GM19397 (cell line): ENCODE measurements at regions not wholly inside any gene's neighbourhood (a gene's known extent, or its start where the extent isn't known, plus 50 kb on each side); places are given as distances from the start of the nearest gene placed in this dataset.

Source experiments
- ATAC-seq: cut with Tn5 transposase; IDR thresholded peaks from one replicate; pipeline ENCODE4 v1.9.1; 2021; ENCODE audit warnings: mild to moderate bottlenecking, moderate library complexity; ENCODE audit not compliant: unreplicated experiment

GRCh38 chr2:84290537-84290936 lies 168.5 kb downstream of the SUCLG1 start:
- no peak for ATAC-seq

DNA sequence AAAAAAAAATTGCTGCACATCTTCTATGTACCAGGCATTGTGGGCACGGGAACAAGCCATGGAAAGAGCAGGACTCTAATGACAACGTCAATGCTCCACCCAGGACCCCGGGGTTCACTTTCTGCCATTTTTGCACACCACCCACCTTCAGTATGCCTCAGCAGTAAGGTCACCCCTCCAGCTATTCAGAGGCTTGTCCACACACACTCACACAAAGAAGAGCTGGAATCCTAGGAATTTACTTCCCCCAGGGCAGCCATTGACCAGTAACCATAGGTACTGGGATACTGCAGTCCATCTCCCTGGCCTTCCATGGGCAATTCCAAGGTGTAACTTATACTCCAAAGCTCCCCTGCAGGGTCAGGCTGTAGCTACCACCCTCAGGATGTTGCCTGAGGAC lies 170.8 kb downstream of the SUCLG1 start:
- no peak for ATAC-seq

- ATAC-seq: no peak
Measured at GRCh38 chr2:84286878-84287277, 172.2 kb downstream of the SUCLG1 start.

GRCh38 chr2:84285056-84285747 lies 173.9 kb downstream of the SUCLG1 start:
- no peak for ATAC-seq

DNA sequence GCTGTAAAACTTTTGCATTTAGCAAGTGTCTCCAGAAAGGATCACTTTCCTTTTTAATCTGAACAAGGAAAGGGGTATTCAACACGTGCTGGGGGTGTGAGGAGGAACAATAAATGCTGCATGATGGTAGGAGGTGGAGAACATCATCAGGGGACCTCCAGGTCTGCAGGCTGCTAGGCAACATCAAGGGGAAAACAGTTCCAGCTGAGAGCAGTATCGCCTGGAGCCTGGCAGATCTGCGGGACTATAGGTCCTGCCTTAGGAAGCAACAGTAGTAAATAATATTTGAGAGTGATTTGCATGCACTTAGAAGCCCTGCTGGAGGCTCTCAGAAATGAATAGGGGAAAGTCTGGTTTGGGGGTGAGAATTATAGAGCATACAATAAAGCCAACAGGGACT lies 175.6 kb downstream of the SUCLG1 start:
- ATAC-seq: no peak

GRCh38 chr2:84281510-84281909 lies 177.6 kb downstream of the SUCLG1 start:
- no peak for ATAC-seq

DNA sequence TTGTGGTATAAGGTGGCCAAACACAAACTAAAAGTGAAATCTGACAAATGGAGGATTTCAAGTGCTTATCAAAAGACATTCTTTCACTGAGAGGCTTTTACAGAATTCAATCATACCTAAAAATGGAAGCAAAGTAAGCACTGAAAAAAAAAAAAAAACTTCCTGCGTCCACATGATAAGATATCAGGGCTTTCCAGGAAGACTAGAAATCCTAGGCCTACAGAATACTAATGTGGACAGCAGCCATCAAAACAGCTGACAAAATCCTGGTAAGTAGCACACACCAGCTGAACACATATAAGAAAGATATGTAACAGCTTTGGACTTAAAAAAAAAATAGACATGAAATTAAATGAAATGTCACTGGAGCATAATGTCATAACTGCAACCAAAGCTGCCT lies 178.2 kb downstream of the SUCLG1 start:
- no peak for ATAC-seq

DNA sequence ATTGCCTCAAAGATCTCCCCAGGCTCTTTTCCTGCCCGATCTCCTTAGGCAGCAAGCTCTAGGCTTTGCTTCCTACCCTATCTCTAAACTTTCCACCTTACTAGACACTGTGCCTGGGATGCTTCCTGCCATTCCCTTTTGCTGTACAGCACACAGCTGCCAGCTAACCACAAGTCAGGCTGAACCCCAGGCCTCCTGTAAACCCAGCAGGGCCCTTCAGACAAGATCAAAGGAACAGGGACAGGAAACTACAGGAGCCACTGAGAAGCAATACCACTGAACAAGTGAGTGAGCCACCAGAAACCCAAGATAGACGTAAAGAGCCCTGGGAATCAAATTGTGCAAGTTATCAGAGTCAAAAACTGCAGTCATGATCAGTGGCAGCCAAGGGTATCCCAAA lies 180.7 kb downstream of the SUCLG1 start:
- no peak for ATAC-seq

- ATAC-seq: no peak
Measured at GRCh38 chr2:84276590-84277255, 182.4 kb downstream of the SUCLG1 start.

- ATAC-seq: no peak
Measured at GRCh38 chr2:84273406-84273805, 185.7 kb downstream of the SUCLG1 start.

DNA sequence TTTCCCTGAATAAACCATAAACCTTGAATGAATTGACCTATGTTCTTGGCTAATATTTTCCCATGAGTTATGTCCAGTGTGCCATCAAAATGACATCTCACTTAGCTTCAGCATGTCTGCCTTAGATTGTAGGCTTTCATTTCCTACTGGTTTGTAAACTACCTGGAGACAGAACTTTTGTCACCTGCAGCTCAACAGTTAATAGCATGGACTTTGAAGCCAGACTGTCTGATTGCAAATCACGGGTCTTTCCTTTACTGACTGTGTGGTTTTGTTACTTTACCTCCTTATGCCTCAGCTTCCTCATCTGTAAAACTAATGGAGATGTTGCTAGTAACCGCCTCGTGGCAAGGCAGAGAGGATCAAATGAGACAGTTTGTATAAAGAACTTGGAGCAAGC lies 187.1 kb downstream of the SUCLG1 start:
- no peak for ATAC-seq

GRCh38 chr2:84257831-84258230 lies 201.2 kb downstream of the SUCLG1 start:
- no peak for ATAC-seq

GRCh38 chr2:84251651-84252302 lies 207.3 kb downstream of the SUCLG1 start:
- no peak for ATAC-seq

DNA sequence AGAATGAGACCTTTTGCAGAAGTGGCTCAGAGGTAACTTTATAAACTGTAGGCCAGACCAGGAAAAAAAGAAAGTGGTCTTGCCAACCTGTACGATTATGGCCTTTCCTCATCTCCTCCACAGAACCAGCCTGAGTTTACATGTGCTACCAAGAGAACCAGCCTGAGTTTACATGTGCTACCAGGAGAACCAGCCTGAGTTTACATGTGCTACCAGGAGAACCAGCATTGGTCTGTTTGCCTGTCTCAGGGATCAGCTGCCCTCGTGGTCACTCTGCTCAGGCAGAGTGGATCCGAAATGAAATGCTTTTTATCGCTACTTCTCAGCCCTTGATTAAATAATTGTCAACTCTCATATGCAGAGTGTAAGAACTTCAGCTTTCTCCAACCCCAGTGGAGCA lies 209.9 kb downstream of the SUCLG1 start:
- no peak for ATAC-seq

DNA sequence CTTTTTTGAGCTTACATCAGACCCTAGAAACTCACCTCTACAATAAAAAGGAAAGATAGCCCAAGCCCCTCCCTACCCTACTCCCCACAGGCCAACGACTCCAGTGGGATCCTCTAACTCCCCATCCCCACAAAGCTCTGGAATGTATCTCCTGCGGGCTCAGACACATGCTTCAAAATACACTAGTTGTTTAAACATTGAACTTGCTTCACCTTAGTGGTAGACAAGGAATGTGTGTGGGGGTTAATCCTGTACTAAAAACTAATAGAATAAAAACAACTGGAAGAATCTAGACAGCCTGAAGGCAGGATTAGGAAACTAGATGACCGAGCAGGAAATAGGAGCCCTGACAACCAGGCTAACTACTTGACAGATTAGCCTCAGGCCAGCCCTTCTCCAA lies 211.5 kb downstream of the SUCLG1 start:
- no peak for ATAC-seq

GRCh38 chr2:84243788-84244733 lies 215.0 kb downstream of the SUCLG1 start:
- no peak for ATAC-seq

- ATAC-seq: no peak
Measured at GRCh38 chr2:84238907-84239306, 220.2 kb downstream of the SUCLG1 start.

GRCh38 chr2:84236288-84236687 lies 222.8 kb downstream of the SUCLG1 start:
- no peak for ATAC-seq

DNA sequence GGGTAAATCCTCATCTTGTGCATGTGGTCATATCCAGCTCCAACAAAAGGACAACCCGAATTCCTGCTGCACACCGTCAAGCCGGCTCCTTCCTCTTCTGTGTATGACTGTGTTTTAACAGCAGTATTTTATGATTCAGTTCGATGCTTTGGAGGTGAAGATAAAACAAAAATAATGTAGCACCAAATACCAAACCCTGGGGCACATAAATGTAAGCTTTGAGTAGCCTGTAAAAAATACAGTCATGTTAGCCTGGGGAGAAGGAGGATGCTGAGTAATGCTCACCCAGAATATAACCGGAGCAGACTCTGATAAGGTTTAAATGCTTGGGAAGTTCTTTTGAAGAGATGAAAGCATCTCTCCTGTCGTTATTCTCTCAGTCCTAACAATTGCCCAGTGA lies 225.0 kb downstream of the SUCLG1 start:
- no peak for ATAC-seq

DNA sequence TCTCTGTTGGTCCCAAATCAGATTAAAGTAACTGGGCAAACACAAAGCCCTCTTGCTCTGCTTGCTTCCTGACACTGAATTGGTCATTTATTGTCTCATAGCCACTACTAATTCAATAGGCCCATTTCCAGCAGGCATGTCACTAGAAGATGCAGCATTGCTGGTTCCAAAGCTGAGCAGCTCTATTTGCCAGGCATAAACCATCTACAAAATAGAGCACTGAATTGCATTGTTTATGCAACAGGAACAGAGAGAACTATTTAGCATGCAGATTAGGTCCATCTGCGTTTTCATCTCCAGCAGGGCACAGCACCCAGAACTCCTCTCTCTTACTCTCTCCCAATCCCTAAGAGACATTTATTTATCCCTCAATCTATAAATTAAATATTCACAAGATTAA lies 227.6 kb downstream of the SUCLG1 start:
- ATAC-seq: no peak

DNA sequence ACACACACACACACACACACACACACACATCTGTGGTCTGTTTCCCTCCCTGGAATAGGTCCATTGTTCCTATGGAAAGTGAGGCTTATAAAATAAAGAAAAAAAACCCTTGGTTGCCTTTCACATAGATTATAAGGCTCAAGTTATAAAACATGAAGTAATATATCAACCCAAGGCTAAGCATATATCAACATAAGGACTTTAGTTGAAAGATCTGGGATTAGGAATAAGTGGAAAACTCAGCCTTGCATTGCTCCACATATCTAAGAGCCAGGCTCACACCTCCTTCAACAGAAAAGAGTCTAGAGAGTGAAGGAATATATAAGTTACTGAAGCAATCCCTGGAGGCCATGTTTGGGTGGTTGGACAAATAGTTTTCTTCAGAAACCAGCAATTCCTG lies 235.0 kb downstream of the SUCLG1 start:
- no peak for ATAC-seq
